ENCODE measurements at regions not wholly inside any gene's neighbourhood (a gene's known extent, or its start where the extent isn't known, plus 50 kb on each side); places are given as distances from the start of the nearest gene placed in this dataset.

- Histone ChIP-seq H3K79me2 (ENCODE audit: insufficient read depth) (no peaks in the 10 kb centered on the region), H3K9me2 (ENCODE audit: insufficient read depth) (no peaks in the 10 kb centered on the region), H3K27me3 (replicated peaks; ENCODE audit: insufficient read depth) (no peaks in the 10 kb centered on the region), H4K20me1 (ENCODE audit: insufficient read depth) (no peaks in the 10 kb centered on the region), H3K36me3 (ENCODE audit: low read depth) (no peaks in the 10 kb centered on the region), H3K9me3 (ENCODE audit: low read depth) (peaks cover 3% of the 10 kb centered on the region), H3F3A (ENCODE audit: insufficient read depth) (no peaks in the 10 kb centered on the region), H3K4me2 (ENCODE audit: unreplicated experiment) (no peak overlapping the region), H2AFZ (no peak overlapping the region), H3K4me1 (ENCODE audit: insufficient read depth) (no peaks in the 10 kb centered on the region), H3K4me3 (no peak overlapping the region), H3K9ac (no peak overlapping the region), H3K27ac (no peak overlapping the region)
- no peak for DNase-seq
- TF ChIP-seq EZH2phosphoT487 (IDR thresholded peaks at IDR 0.05; ENCODE audit: insufficient read depth, low read depth): no peak
- TF ChIP-seq EZH2 (IDR thresholded peaks at IDR 0.05; ENCODE audit: insufficient read depth, poor library complexity, severe bottlenecking): no peak
- in situ Hi-C loops (cut with MboI): no loop called here
- WGBS, 2 experiments (ENCODE audit: low coverage in 1 of 2, low lambda C conversion rate in 2 of 2, missing lambda C conversion rate in 2 of 2): 6% methylated on average over 3 of the region's 3 CpGs
Observed at GRCh38 chr4:28890949-28891775, 1829.0 kb upstream of the PCDH7 start.

- in situ Hi-C loops (cut with MboI): no loop called here
- Histone ChIP-seq H2AFZ (no peak overlapping the region), H4K20me1 (ENCODE audit: insufficient read depth) (no peaks in the 10 kb centered on the region), H3K4me2 (ENCODE audit: unreplicated experiment) (no peak overlapping the region), H3K9me3 (ENCODE audit: low read depth) (no peaks in the 10 kb centered on the region), H3K79me2 (ENCODE audit: insufficient read depth) (no peaks in the 10 kb centered on the region), H3K4me1 (ENCODE audit: insufficient read depth) (no peaks in the 10 kb centered on the region), H3K27ac (no peak overlapping the region), H3K27me3 (replicated peaks; ENCODE audit: insufficient read depth) (no peaks in the 10 kb centered on the region), H3K36me3 (ENCODE audit: low read depth) (no peaks in the 10 kb centered on the region), H3K9ac (no peak overlapping the region), H3K9me2 (ENCODE audit: insufficient read depth) (no peaks in the 10 kb centered on the region), H3F3A (ENCODE audit: insufficient read depth) (no peaks in the 10 kb centered on the region), H3K4me3 (no peak overlapping the region)
- WGBS, 2 experiments (ENCODE audit: low coverage in 1 of 2, low lambda C conversion rate in 2 of 2, missing lambda C conversion rate in 2 of 2): 33 to 35% methylated on average over 1 of the region's 1 CpG
- TF ChIP-seq EZH2phosphoT487 (IDR thresholded peaks at IDR 0.05; ENCODE audit: insufficient read depth, low read depth) (no peak), EZH2 (IDR thresholded peaks at IDR 0.05; ENCODE audit: insufficient read depth, poor library complexity, severe bottlenecking) (no peak)
- no peak for DNase-seq
Observed at GRCh38 chr4:28913466-28913865, 1806.7 kb upstream of the PCDH7 start.

- Histone ChIP-seq H3F3A (ENCODE audit: insufficient read depth) (no peaks in the 10 kb centered on the region), H4K20me1 (ENCODE audit: insufficient read depth) (no peaks in the 10 kb centered on the region), H3K27me3 (replicated peaks; ENCODE audit: insufficient read depth) (no peaks in the 10 kb centered on the region), H3K9me3 (ENCODE audit: low read depth) (no peaks in the 10 kb centered on the region), H2AFZ (no peak overlapping the region), H3K79me2 (ENCODE audit: insufficient read depth) (no peaks in the 10 kb centered on the region), H3K9me2 (ENCODE audit: insufficient read depth) (no peaks in the 10 kb centered on the region), H3K4me3 (no peak overlapping the region), H3K4me2 (ENCODE audit: unreplicated experiment) (no peak overlapping the region), H3K27ac (no peak overlapping the region), H3K36me3 (ENCODE audit: low read depth) (no peaks in the 10 kb centered on the region), H3K4me1 (ENCODE audit: insufficient read depth) (no peaks in the 10 kb centered on the region), H3K9ac (no peak overlapping the region)
- no peak for DNase-seq
- TF ChIP-seq EZH2 (IDR thresholded peaks at IDR 0.05; ENCODE audit: insufficient read depth, poor library complexity, severe bottlenecking): no peak
- WGBS, 2 experiments (ENCODE audit: low coverage in 1 of 2, low lambda C conversion rate in 2 of 2, missing lambda C conversion rate in 2 of 2): 16 to 30% methylated on average over 2 of the region's 2 CpGs
- in situ Hi-C loops (cut with MboI): no loop called here
Observed at GRCh38 chr4:28916585-28916984, 1803.6 kb upstream of the PCDH7 start.

GRCh38 chr4:28918871-28919270, 1801.3 kb upstream of the PCDH7 start:
- H3K27me3 ChIP-seq (replicated peaks; ENCODE audit: insufficient read depth): no peaks in the 10 kb centered on the region
- no peaks in the 10 kb centered on the region for H4K20me1 ChIP-seq (ENCODE audit: insufficient read depth)
- H3K9me3 ChIP-seq (ENCODE audit: low read depth): no peaks in the 10 kb centered on the region
- in situ Hi-C loops (cut with MboI): no loop called here
- H3F3A ChIP-seq (ENCODE audit: insufficient read depth): no peaks in the 10 kb centered on the region
- no peak for DNase-seq
- H2AFZ ChIP-seq: no peak overlapping the region
- H3K4me1 ChIP-seq (ENCODE audit: insufficient read depth): no peaks in the 10 kb centered on the region
- H3K27ac ChIP-seq: no peak overlapping the region
- no peak overlapping the region for H3K4me2 ChIP-seq (ENCODE audit: unreplicated experiment)
- H3K79me2 ChIP-seq (ENCODE audit: insufficient read depth): no peaks in the 10 kb centered on the region
- WGBS, 2 experiments (ENCODE audit: low coverage in 1 of 2, low lambda C conversion rate in 2 of 2, missing lambda C conversion rate in 2 of 2): 25 to 30% methylated on average over 1 of the region's 1 CpG
- TF ChIP-seq EZH2phosphoT487 (IDR thresholded peaks at IDR 0.05; ENCODE audit: insufficient read depth, low read depth): no peak
- TF ChIP-seq EZH2 (IDR thresholded peaks at IDR 0.05; ENCODE audit: insufficient read depth, poor library complexity, severe bottlenecking): no peak
- H3K4me3 ChIP-seq: no peak overlapping the region
- no peaks in the 10 kb centered on the region for H3K9me2 ChIP-seq (ENCODE audit: insufficient read depth)
- no peaks in the 10 kb centered on the region for H3K36me3 ChIP-seq (ENCODE audit: low read depth)
- H3K9ac ChIP-seq: no peak overlapping the region
